Fibroblast of lung (primary cell): ENCODE measurements at regions not wholly inside any gene's neighbourhood (a gene's known extent, or its start where the extent isn't known, plus 50 kb on each side); places are given as distances from the start of the nearest gene placed in this dataset.

Experiments used
- DNase-seq, 2 donors: peaks; one replicate each; pipeline versions ENCODE4 v3.0.0 to v3.0.0-alpha.2; 2010; ENCODE audit warnings: low read depth in 2 of 2
- H2AFZ ChIP-seq: 2 replicates; pipeline ENCODE4 v1.5.1; 2012; ENCODE audit warnings: low read length, control low read depth, inconsistent platforms
- H3K27ac ChIP-seq: 2 replicates; pipeline ENCODE4 v1.5.1; 2011; ENCODE audit warnings: low read length, control low read depth; ENCODE audit not compliant: insufficient read depth
- H3K27me3 ChIP-seq: 2 replicates; pipeline ENCODE4 v1.5.1; 2011; ENCODE audit warnings: mild to moderate bottlenecking, low read length; ENCODE audit not compliant: control insufficient read depth, insufficient read depth
- H3K36me3 ChIP-seq: 2 replicates; pipeline ENCODE4 v1.5.1; 2011; ENCODE audit warnings: low read length; ENCODE audit not compliant: control insufficient read depth, insufficient read depth
- H3K4me1 ChIP-seq: 2 replicates; pipeline ENCODE4 v1.5.1; 2011; ENCODE audit warnings: low read length; ENCODE audit not compliant: control insufficient read depth, insufficient read depth; ENCODE audit errors: extremely low read depth
- H3K4me2 ChIP-seq: 2 replicates; pipeline ENCODE4 v1.5.1; 2011; ENCODE audit warnings: low read length, control low read depth; ENCODE audit not compliant: insufficient read depth; ENCODE audit errors: extremely low read depth
- H3K4me3 ChIP-seq, 4 experiments: fragments of 200-600 bp in 1 of 4; sonication (generic) in 1 of 4; replicated peaks in 1 of 4; 2 replicates each; pipeline ENCODE4 v1.5.1; 2011 to 2016; ENCODE audit warnings: low read length in 4 of 4, low read depth in 3 of 4, mild to moderate bottlenecking in 3 of 4, control low read depth in 2 of 4, inconsistent platforms in 1 of 4, mixed read lengths in 1 of 4; ENCODE audit not compliant: insufficient read depth in 1 of 4; ENCODE audit errors: control extremely low read depth in 1 of 4
- H3K79me2 ChIP-seq: 2 replicates; pipeline ENCODE4 v1.5.1; 2012; ENCODE audit warnings: mild to moderate bottlenecking, low read length, inconsistent platforms; ENCODE audit not compliant: control insufficient read depth, insufficient read depth
- H3K9ac ChIP-seq: 2 replicates; pipeline ENCODE4 v1.5.1; 2011; ENCODE audit warnings: mild to moderate bottlenecking, low read length, control low read depth; ENCODE audit not compliant: insufficient read depth
- H3K9me3 ChIP-seq: 2 replicates; pipeline ENCODE4 v1.5.1; 2012; ENCODE audit warnings: low read depth, low read length; ENCODE audit not compliant: control insufficient read depth, insufficient read depth
- H4K20me1 ChIP-seq: 2 replicates; pipeline ENCODE4 v1.5.1; 2011; ENCODE audit warnings: low read length; ENCODE audit not compliant: control insufficient read depth, insufficient read depth; ENCODE audit errors: extremely low read depth
- CTCF ChIP-seq, 2 donors: IDR thresholded peaks in 1 of 2; conservative IDR thresholded peaks in 1 of 2; 1 replicate in 1 of 2; 2 replicates in 1 of 2; pipeline ENCODE4 v1.5.1; 2011 to 2012; ENCODE audit warnings: low read length in 2 of 2, control low read depth in 1 of 2, inconsistent platforms in 1 of 2, low read depth in 1 of 2, mild to moderate bottlenecking in 1 of 2
- EZH2 ChIP-seq: IDR thresholded peaks from 2 replicates; pipeline ENCODE4 v1.5.1; 2012; ENCODE audit warnings: low read length, control low read depth, mild to moderate bottlenecking; ENCODE audit errors: missing control alignments

DNA sequence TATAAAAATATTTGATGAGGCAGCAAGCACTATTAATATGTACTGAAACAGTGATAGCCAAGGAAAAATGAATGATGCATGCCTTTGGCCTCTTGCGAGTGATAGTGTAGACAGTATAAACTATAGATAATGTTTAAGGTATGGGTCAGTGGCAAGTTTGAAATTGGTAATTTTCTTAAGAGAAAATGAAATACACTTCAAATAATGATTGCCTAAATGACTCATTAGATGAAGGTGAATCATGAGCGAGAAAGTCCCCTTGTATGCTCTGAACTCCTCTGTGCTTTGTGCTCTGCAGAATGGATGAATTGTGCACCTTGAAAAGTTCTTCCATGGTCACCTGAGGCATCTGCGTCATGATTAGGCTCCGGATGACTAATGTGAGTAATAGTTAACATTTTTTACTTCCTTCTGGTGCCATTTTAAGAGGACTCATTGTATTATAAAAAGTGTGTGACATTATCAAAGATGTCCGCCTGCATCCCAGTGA, 84.9 kb upstream of the RTL1 start:
- TF ChIP-seq EZH2 (no peak), CTCF (conservative IDR thresholded peaks at IDR 0.05 in 1 of 2, IDR thresholded peaks at IDR 0.05 in 1 of 2; ENCODE audit: low read depth in 1 of 2, low read length in 2 of 2) (no peak)
- Histone ChIP-seq H4K20me1 (no peaks in the 10 kb centered on the region), H3K79me2 (no peaks in the 10 kb centered on the region), H3K4me3 (no peak overlapping the region), H2AFZ (no peak overlapping the region), H3K36me3 (no peaks in the 10 kb centered on the region), H3K9ac (no peak overlapping the region), H3K4me2 (no peak overlapping the region), H3K27me3 (no peaks in the 10 kb centered on the region), H3K27ac (no peak overlapping the region), H3K9me3 (no peaks in the 10 kb centered on the region), H3K4me1 (no peaks in the 10 kb centered on the region)
- peak in 1 of 2 donors; percentile 69 for DNase-seq

- Histone ChIP-seq H2AFZ (no peak overlapping the region), H3K4me1 (no peaks in the 10 kb centered on the region), H3K27me3 (no peaks in the 10 kb centered on the region), H3K4me3 (no peak overlapping the region), H3K36me3 (no peaks in the 10 kb centered on the region), H3K9ac (no peak overlapping the region), H3K9me3 (no peaks in the 10 kb centered on the region), H3K27ac (no peak overlapping the region), H3K4me2 (no peak overlapping the region), H3K79me2 (no peaks in the 10 kb centered on the region), H4K20me1 (no peaks in the 10 kb centered on the region)
- TF ChIP-seq EZH2 (no peak), CTCF (conservative IDR thresholded peaks at IDR 0.05 in 1 of 2, IDR thresholded peaks at IDR 0.05 in 1 of 2; ENCODE audit: low read depth in 1 of 2, low read length in 2 of 2) (no peak)
- DNase-seq: no peak
These were observed 85.4 kb upstream of the RTL1 start for GRCh38 chr14:100988956-100989355.

DNA sequence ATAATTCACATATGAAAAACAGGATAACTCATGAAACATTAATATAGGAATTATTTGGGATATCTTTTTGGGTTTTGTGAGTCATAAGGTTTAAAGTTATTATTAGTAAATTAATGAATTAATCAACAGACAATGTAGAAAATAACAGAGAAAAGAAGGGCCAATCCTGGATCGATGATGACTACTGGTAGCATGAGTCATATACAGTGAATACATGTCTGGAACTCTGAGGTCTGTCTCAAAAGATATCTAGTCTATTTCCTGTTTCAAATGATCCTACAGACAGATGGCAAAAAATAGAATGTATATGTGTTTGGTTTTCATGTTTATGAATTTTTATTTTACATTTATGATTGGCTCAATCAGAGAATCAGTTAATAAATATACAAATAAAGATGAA, 86.4 kb upstream of the RTL1 start:
- H3K36me3 ChIP-seq: no peaks in the 10 kb centered on the region
- no peaks in the 10 kb centered on the region for H3K9me3 ChIP-seq
- H3K4me3 ChIP-seq: no peak overlapping the region
- TF ChIP-seq EZH2 (no peak), CTCF (conservative IDR thresholded peaks at IDR 0.05 in 1 of 2, IDR thresholded peaks at IDR 0.05 in 1 of 2; ENCODE audit: low read depth in 1 of 2, low read length in 2 of 2) (no peak)
- no peak overlapping the region for H2AFZ ChIP-seq
- H4K20me1 ChIP-seq: no peaks in the 10 kb centered on the region
- H3K9ac ChIP-seq: no peak overlapping the region
- no peaks in the 10 kb centered on the region for H3K79me2 ChIP-seq
- DNase-seq: peak in 1 of 2 donors; percentile 60
- H3K27me3 ChIP-seq: no peaks in the 10 kb centered on the region
- no peak overlapping the region for H3K4me2 ChIP-seq
- no peak overlapping the region for H3K27ac ChIP-seq
- no peaks in the 10 kb centered on the region for H3K4me1 ChIP-seq
